A673 (cell line): ENCODE measurements at regions not wholly inside any gene's neighbourhood (a gene's known extent, or its start where the extent isn't known, plus 50 kb on each side); places are given as distances from the start of the nearest gene placed in this dataset.

ENCODE experiments used
- CTCF ChIP-seq: fragments of 300-800, 200-600 bp; sonication (generic); conservative IDR thresholded peaks from 2 replicates; pipeline ENCODE4 v1.5.1; 2017; ENCODE audit warnings: low read depth, mild to moderate bottlenecking, antibody characterized with exemption, low read length, moderate library complexity, mixed read lengths
- EZH2 ChIP-seq: fragments of 200-600 bp; sonication (generic); IDR thresholded peaks from 2 replicates; pipeline ENCODE4 v1.6.1; 2017; ENCODE audit warnings: borderline replicate concordance, low read depth, mild to moderate bottlenecking, mixed read lengths, antibody characterized with exemption, low read length; ENCODE audit not compliant: poor library complexity, severe bottlenecking

DNA sequence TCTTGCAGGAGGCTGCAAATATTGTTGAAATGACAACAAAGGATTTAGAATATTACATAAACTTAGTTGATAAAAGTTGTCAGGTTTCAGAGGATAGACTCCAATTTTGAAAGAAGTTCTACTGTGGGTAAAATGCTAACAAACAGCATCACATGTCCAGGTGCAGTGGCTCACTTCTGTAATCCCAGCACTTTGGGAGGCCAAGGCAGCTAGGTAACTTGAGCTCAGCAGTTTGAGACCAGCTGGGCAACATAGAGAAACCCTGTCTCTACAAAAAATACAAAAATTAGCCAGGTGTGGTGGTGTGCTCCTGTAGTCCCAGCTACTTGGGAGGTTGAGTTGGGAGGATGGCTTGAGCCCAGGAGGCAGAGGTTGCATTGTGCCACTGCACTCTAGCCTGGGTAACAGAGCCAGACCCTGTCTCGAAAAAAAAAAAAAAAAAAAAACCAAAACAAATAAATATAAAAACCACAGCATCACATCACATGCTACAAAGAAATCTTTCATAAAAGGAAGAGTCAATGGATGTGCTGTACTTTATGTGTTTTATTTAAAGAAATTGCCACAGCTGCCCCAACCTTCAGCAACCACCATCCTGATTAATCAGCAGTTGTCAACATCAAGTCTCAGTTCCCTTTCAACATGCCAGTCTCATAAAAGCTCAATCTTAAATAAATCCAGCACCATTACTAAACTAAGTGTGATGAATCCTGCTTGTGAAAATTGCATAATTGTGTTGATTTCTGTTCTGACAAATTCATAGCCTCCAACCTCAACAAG lies 83.2 kb upstream of the MBL2 start:
- TF ChIP-seq CTCF (no peak), EZH2 (no peak)
